Chondrocyte (in vitro differentiated cells): ENCODE measurements at regions not wholly inside any gene's neighbourhood (a gene's known extent, or its start where the extent isn't known, plus 50 kb on each side); places are given as distances from the start of the nearest gene placed in this dataset.

ENCODE experiments used
- DNase-seq: peaks from one replicate; pipeline ENCODE4 v3.0.0; 2021; ENCODE audit warnings: mixed read lengths, low spot score
- H3K27ac Mint-ChIP-seq: one replicate; pipeline ENCODE4 v1.8.0; 2021; ENCODE audit warnings: mild to moderate bottlenecking, moderate library complexity, mixed read lengths; ENCODE audit not compliant: unreplicated experiment
- H3K27me3 Mint-ChIP-seq: 2 replicates; pipeline ENCODE4 v1.8.0; 2021; ENCODE audit warnings: low read depth, mixed read lengths
- H3K36me3 Mint-ChIP-seq: 2 replicates; pipeline ENCODE4 v1.8.0; 2021; ENCODE audit warnings: low read depth, mixed read lengths
- H3K4me1 Mint-ChIP-seq: 2 replicates; pipeline ENCODE4 v1.8.0; 2021; ENCODE audit warnings: low read depth, mild to moderate bottlenecking, mixed read lengths
- H3K4me3 Mint-ChIP-seq: one replicate; pipeline ENCODE4 v1.8.0; 2021; ENCODE audit warnings: mild to moderate bottlenecking, moderate library complexity, mixed read lengths; ENCODE audit not compliant: unreplicated experiment
- H3K9me3 Mint-ChIP-seq: 2 replicates; pipeline ENCODE4 v1.8.0; 2021; ENCODE audit warnings: low read depth, mixed read lengths
- TF ChIP-seq, protein P1 (sequence below): fragments of 200-600 bp; sonication (generic); IDR thresholded peaks from 2 replicates; pipeline ENCODE4 v1.5.0; 2021; ENCODE audit warnings: antibody characterized with exemption, mild to moderate bottlenecking, moderate library complexity

DNA sequence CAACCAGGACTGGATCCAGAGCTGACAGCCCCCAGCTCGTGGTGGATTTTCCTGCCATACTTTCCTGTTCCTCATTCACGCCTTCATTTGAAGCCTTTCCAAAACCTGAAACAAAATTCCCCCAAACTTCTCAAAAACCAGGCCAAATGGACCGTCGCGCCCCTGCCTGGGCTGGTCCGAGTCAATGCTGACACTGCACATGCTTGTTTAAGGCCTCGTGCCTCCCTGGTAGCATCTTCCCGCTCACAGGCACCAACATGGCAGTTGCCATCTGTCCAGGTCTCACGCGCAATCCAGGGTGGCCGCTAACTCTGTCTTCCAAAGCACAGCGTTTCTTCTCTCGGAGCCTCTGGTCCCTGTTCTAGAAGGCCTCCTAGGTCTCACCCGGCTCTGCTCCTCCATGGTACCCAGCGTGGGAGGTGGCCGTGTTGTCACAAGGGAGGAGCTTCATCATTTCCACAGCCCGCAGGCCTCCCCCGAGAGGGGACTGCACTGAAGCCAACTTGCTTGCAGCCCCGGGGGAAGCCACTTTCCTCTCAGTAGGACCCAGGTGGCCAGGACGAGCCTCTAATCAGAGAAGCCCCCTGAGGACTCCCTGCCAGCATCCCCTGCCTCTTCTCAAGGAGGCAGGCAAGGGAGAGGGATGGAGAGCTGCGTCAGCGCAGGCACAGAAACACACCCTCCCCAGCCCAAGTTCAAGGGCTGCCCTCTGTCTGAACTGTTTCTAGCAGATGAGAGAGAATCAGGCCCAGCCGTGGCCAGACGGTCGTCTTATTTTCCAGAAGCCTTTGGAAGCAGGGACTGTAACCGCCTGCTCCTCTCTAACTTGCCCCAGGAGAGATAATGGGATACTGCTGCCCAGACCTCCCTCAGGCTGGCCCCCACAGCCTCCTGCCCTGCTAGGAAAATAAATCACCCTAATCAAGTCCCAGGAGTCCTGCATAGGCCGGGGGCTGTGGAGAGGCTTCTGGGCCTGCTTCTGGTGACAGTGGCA, 152.8 kb upstream of the TLE3 start:
- DNase-seq, result peak; percentile 88
- Mint-ChIP-seq H3K27me3 (peaks cover 30% of the 10 kb centered on the region), H3K9me3 (no peaks in the 10 kb centered on the region), H3K4me3 (no peak overlapping the region), H3K27ac (no peak overlapping the region), H3K4me1 (peaks cover 3% of the 10 kb centered on the region), H3K36me3 (no peaks in the 10 kb centered on the region)
- TF ChIP-seq, protein P1, sequence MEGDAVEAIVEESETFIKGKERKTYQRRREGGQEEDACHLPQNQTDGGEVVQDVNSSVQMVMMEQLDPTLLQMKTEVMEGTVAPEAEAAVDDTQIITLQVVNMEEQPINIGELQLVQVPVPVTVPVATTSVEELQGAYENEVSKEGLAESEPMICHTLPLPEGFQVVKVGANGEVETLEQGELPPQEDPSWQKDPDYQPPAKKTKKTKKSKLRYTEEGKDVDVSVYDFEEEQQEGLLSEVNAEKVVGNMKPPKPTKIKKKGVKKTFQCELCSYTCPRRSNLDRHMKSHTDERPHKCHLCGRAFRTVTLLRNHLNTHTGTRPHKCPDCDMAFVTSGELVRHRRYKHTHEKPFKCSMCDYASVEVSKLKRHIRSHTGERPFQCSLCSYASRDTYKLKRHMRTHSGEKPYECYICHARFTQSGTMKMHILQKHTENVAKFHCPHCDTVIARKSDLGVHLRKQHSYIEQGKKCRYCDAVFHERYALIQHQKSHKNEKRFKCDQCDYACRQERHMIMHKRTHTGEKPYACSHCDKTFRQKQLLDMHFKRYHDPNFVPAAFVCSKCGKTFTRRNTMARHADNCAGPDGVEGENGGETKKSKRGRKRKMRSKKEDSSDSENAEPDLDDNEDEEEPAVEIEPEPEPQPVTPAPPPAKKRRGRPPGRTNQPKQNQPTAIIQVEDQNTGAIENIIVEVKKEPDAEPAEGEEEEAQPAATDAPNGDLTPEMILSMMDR, result no peak

- no peaks in the 10 kb centered on the region for H3K36me3 Mint-ChIP-seq
- peaks cover 23% of the 10 kb centered on the region for H3K27me3 Mint-ChIP-seq
- no peak overlapping the region for H3K4me3 Mint-ChIP-seq
- peaks cover 4% of the 10 kb centered on the region for H3K4me1 Mint-ChIP-seq
- H3K27ac Mint-ChIP-seq, result no peak overlapping the region
- peak; percentile 36 for DNase-seq
- no peaks in the 10 kb centered on the region for H3K9me3 Mint-ChIP-seq
- TF ChIP-seq, protein P1, result no peak
Observed at GRCh38 chr15:70249616-70250015, 151.9 kb upstream of the TLE3 start.

GRCh38 chr15:70248116-70249025, 150.7 kb upstream of the TLE3 start:
- H3K4me1 Mint-ChIP-seq, result peaks cover 4% of the 10 kb centered on the region
- H3K27me3 Mint-ChIP-seq, result peaks cover 13% of the 10 kb centered on the region
- no peaks in the 10 kb centered on the region for H3K9me3 Mint-ChIP-seq
- no peaks in the 10 kb centered on the region for H3K36me3 Mint-ChIP-seq
- no peak overlapping the region for H3K27ac Mint-ChIP-seq
- no peak overlapping the region for H3K4me3 Mint-ChIP-seq
- TF ChIP-seq, protein P1, result no peak
- peak; percentile 72 for DNase-seq

GRCh38 chr15:70247281-70247680, 149.6 kb upstream of the TLE3 start:
- Mint-ChIP-seq H3K27me3 (peaks cover 8% of the 10 kb centered on the region), H3K4me3 (no peak overlapping the region), H3K27ac (no peak overlapping the region), H3K9me3 (no peaks in the 10 kb centered on the region), H3K36me3 (no peaks in the 10 kb centered on the region), H3K4me1 (peaks cover 4% of the 10 kb centered on the region)
- peak; percentile 15 for DNase-seq
- TF ChIP-seq, protein P1, result no peak

DNA sequence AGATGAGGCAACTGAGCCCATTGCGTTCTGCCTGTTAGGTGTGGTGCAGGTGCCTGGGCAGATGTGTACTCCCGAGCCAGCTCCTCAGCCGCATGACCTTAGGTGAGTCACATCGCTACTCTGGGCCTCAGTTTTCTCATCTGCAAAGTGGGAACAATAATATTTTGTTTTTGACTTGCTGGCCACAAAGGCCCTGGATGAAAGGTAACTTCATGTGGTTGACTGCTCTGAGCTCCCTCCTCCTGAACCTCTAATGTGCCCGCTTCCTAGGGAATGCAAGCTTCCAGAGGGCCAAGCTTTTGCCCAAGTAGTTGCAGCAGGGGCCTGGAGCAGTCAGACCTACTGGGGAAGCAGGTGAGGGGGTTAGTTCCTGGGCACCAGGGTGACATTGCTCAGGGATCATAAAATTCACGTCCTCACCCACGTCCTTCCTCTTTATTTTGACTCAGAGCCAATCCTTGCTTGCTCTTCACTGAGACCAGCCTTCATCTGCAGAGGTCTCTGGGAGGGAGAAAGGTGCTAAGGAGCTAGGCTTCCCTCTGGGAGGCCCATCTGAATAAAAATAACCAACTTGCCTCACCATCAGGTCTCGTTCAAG, 149.0 kb upstream of the TLE3 start:
- TF ChIP-seq, protein P1, result no peak
- Mint-ChIP-seq H3K4me3 (no peak overlapping the region), H3K36me3 (no peaks in the 10 kb centered on the region), H3K27me3 (peaks cover 8% of the 10 kb centered on the region), H3K27ac (no peak overlapping the region), H3K9me3 (no peaks in the 10 kb centered on the region), H3K4me1 (peaks cover 4% of the 10 kb centered on the region)
- DNase-seq, result peak; percentile 47
